ENCODE measurements at regions not wholly inside any gene's neighbourhood (a gene's known extent, or its start where the extent isn't known, plus 50 kb on each side); places are given as distances from the start of the nearest gene placed in this dataset.

GRCh38 chr1:80924290-80924689, 876.4 kb upstream of the ADGRL2 start:
- Histone ChIP-seq H3K27me3 (replicated peaks; ENCODE audit: insufficient read depth, low read length) (no peaks in the 10 kb centered on the region), H3F3A (ENCODE audit: insufficient read depth, low read length) (no peaks in the 10 kb centered on the region), H3K27ac (ENCODE audit: low read length) (no peak overlapping the region), H3K36me3 (replicated peaks; ENCODE audit: insufficient read depth, low read length) (no peaks in the 10 kb centered on the region), H3K4me2 (ENCODE audit: low read depth, low read length) (no peak overlapping the region), H3K79me2 (ENCODE audit: low read length) (no peaks in the 10 kb centered on the region), H3K4me1 (ENCODE audit: low read length) (no peaks in the 10 kb centered on the region), H2AFZ (ENCODE audit: low read length) (no peak overlapping the region), H3K9me3 (replicated peaks; ENCODE audit: insufficient read depth, low read length) (no peaks in the 10 kb centered on the region), H3K9me2 (replicated peaks; ENCODE audit: insufficient read depth, low read length) (no peaks in the 10 kb centered on the region), H4K20me1 (ENCODE audit: insufficient read depth, low read length) (no peaks in the 10 kb centered on the region), H3K9ac (ENCODE audit: low read length) (no peak overlapping the region), H3K4me3 (ENCODE audit: low read length) (no peak overlapping the region)
- no peak for TF ChIP-seq CTCF (IDR thresholded peaks at IDR 0.05; ENCODE audit: low read length)
- TF ChIP-seq EZH2 (optimal IDR thresholded peaks at IDR 0.05; ENCODE audit: low read depth, low read length) = no peak
- TF ChIP-seq EZH2phosphoT487 (IDR thresholded peaks at IDR 0.05; ENCODE audit: low read length) = no peak
- no peak for DNase-seq

GRCh38 chr1:80922906-80923305, 877.8 kb upstream of the ADGRL2 start:
- no peaks in the 10 kb centered on the region for H3K9me3 ChIP-seq (replicated peaks; ENCODE audit: insufficient read depth, low read length)
- no peak for DNase-seq
- no peaks in the 10 kb centered on the region for H3K36me3 ChIP-seq (replicated peaks; ENCODE audit: insufficient read depth, low read length)
- H3K9me2 ChIP-seq (replicated peaks; ENCODE audit: insufficient read depth, low read length) = no peaks in the 10 kb centered on the region
- no peak overlapping the region for H3K27ac ChIP-seq (ENCODE audit: low read length)
- H2AFZ ChIP-seq (ENCODE audit: low read length) = no peak overlapping the region
- H3K9ac ChIP-seq (ENCODE audit: low read length) = no peak overlapping the region
- H3K4me1 ChIP-seq (ENCODE audit: low read length) = no peaks in the 10 kb centered on the region
- H3K79me2 ChIP-seq (ENCODE audit: low read length) = no peaks in the 10 kb centered on the region
- H3F3A ChIP-seq (ENCODE audit: insufficient read depth, low read length) = no peaks in the 10 kb centered on the region
- H3K4me3 ChIP-seq (ENCODE audit: low read length) = no peak overlapping the region
- no peak overlapping the region for H3K4me2 ChIP-seq (ENCODE audit: low read depth, low read length)
- no peak for TF ChIP-seq CTCF (IDR thresholded peaks at IDR 0.05; ENCODE audit: low read length)
- no peak for TF ChIP-seq EZH2 (optimal IDR thresholded peaks at IDR 0.05; ENCODE audit: low read depth, low read length)
- no peaks in the 10 kb centered on the region for H3K27me3 ChIP-seq (replicated peaks; ENCODE audit: insufficient read depth, low read length)
- no peaks in the 10 kb centered on the region for H4K20me1 ChIP-seq (ENCODE audit: insufficient read depth, low read length)

- Histone ChIP-seq H3K36me3 (replicated peaks; ENCODE audit: insufficient read depth, low read length) (no peaks in the 10 kb centered on the region), H4K20me1 (ENCODE audit: insufficient read depth, low read length) (no peaks in the 10 kb centered on the region), H3K9ac (ENCODE audit: low read length) (no peak overlapping the region), H3F3A (ENCODE audit: insufficient read depth, low read length) (no peaks in the 10 kb centered on the region), H3K27me3 (replicated peaks; ENCODE audit: insufficient read depth, low read length) (no peaks in the 10 kb centered on the region), H3K27ac (ENCODE audit: low read length) (no peak overlapping the region), H3K79me2 (ENCODE audit: low read length) (no peaks in the 10 kb centered on the region), H3K4me3 (ENCODE audit: low read length) (no peak overlapping the region), H3K9me2 (replicated peaks; ENCODE audit: insufficient read depth, low read length) (no peaks in the 10 kb centered on the region), H3K4me2 (ENCODE audit: low read depth, low read length) (no peak overlapping the region), H3K4me1 (ENCODE audit: low read length) (no peaks in the 10 kb centered on the region), H2AFZ (ENCODE audit: low read length) (no peak overlapping the region), H3K9me3 (replicated peaks; ENCODE audit: insufficient read depth, low read length) (no peaks in the 10 kb centered on the region)
- TF ChIP-seq EZH2 (optimal IDR thresholded peaks at IDR 0.05; ENCODE audit: low read depth, low read length) (no peak), CTCF (IDR thresholded peaks at IDR 0.05; ENCODE audit: low read length) (no peak), EZH2phosphoT487 (IDR thresholded peaks at IDR 0.05; ENCODE audit: low read length) (no peak)
- no peak for DNase-seq
These were observed 881.3 kb upstream of the ADGRL2 start for GRCh38 chr1:80919426-80919825.

Measured in MM.1S (cell line).